DND-41 (cell line): ENCODE measurements at regions not wholly inside any gene's neighbourhood (a gene's known extent, or its start where the extent isn't known, plus 50 kb on each side); places are given as distances from the start of the nearest gene placed in this dataset.

Source experiments
- ATAC-seq: fragments of 200-7000 bp; cut with Tn5 transposase; 3 replicates; pipeline ENCODE4 v1.9.1; 2021; ENCODE audit warnings: low read depth; ENCODE audit not compliant: insufficient read depth
- DNase-seq: peaks from one replicate; pipeline ENCODE4 v3.0.0-alpha.2; 2020
- H2AFZ ChIP-seq: 2 replicates; pipeline ENCODE4 v1.6.0; 2012; ENCODE audit warnings: low read depth, low read length
- H3K27ac ChIP-seq: 2 replicates; pipeline ENCODE4 v1.5.1; 2012; ENCODE audit warnings: low read length, inconsistent platforms
- H3K27me3 ChIP-seq: fragments of 200-600 bp; sonication (generic); 2 replicates; pipeline ENCODE4 v1.6.0; 2012; ENCODE audit warnings: low read length, mild to moderate bottlenecking, inconsistent platforms; ENCODE audit not compliant: insufficient read depth, poor library complexity
- H3K36me3 ChIP-seq: 2 replicates; pipeline ENCODE4 v1.5.1; 2012; ENCODE audit warnings: low read length, inconsistent platforms; ENCODE audit not compliant: insufficient read depth
- H3K4me1 ChIP-seq: 2 replicates; pipeline ENCODE4 v1.5.1; 2012; ENCODE audit warnings: mild to moderate bottlenecking, low read length; ENCODE audit not compliant: insufficient read depth
- H3K4me2 ChIP-seq: 2 replicates; pipeline ENCODE4 v1.6.0; 2012; ENCODE audit warnings: mild to moderate bottlenecking, moderate library complexity, low read length, inconsistent platforms; ENCODE audit not compliant: insufficient read depth
- H3K4me3 ChIP-seq, 2 experiments: fragments of 200-600 bp in 1 of 2; shearing (Covaris generic) in 1 of 2; 2 replicates each; pipeline ENCODE4 v1.5.1; 2012 to 2016; ENCODE audit warnings: inconsistent platforms in 2 of 2, low read length in 2 of 2, mild to moderate bottlenecking in 2 of 2, low read depth in 1 of 2, moderate library complexity in 1 of 2
- H3K79me2 ChIP-seq: 2 replicates; pipeline ENCODE4 v1.6.0; 2012; ENCODE audit warnings: low read length, inconsistent platforms; ENCODE audit not compliant: insufficient read depth
- H3K9ac ChIP-seq: 2 replicates; pipeline ENCODE4 v1.6.0; 2012; ENCODE audit warnings: low read depth, mild to moderate bottlenecking, inconsistent platforms, low read length, moderate library complexity
- H3K9me3 ChIP-seq: 2 replicates; pipeline ENCODE4 v1.5.1; 2012; ENCODE audit warnings: low read length, moderate library complexity, mild to moderate bottlenecking, inconsistent platforms; ENCODE audit not compliant: insufficient read depth, severe bottlenecking
- H4K20me1 ChIP-seq: 2 replicates; pipeline ENCODE4 v1.6.0; 2012; ENCODE audit warnings: low read length; ENCODE audit not compliant: insufficient read depth
- CTCF ChIP-seq: IDR thresholded peaks from 2 replicates; pipeline ENCODE4 v1.5.1; 2012; ENCODE audit warnings: borderline replicate concordance, low read length, moderate library complexity, mild to moderate bottlenecking; ENCODE audit not compliant: poor library complexity, severe bottlenecking; ENCODE audit errors: extremely low read depth
- EZH2 ChIP-seq: IDR thresholded peaks from 3 replicates; pipeline ENCODE4 v1.6.1; 2012; ENCODE audit warnings: borderline replicate concordance, low read depth, mild to moderate bottlenecking, moderate library complexity, low read length, inconsistent platforms; ENCODE audit not compliant: severe bottlenecking

DNA sequence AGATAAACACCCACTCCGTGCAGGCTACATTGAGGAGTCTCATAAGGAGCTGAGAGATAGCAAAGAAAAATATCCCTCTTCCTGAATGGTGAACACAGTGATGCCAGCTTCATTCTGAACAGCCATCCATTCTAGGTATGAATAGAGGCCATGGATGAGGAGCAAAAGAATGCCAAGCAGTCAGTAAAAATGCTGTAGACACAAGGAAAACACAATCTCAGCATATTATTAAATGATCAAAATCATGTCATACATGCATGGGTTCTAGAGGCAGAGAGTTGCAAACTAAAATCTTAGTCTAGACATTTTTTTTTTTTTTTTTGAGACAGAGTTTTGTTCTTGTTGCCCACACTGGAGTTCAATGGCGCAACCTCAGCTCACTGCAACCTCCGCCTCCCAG, 313.0 kb downstream of the SOX9 start:
- TF ChIP-seq CTCF (no peak), EZH2 (no peak)
- H3K36me3 ChIP-seq, result no peaks in the 10 kb centered on the region
- no peak overlapping the region for H3K27ac ChIP-seq
- H2AFZ ChIP-seq, result no peak overlapping the region
- no peaks in the 10 kb centered on the region for H3K9me3 ChIP-seq
- no peaks in the 10 kb centered on the region for H4K20me1 ChIP-seq
- no peaks in the 10 kb centered on the region for H3K79me2 ChIP-seq
- no peaks in the 10 kb centered on the region for H3K4me1 ChIP-seq
- H3K4me3 ChIP-seq, result no peak overlapping the region
- ATAC-seq (no peak), DNase-seq (no peak)
- H3K27me3 ChIP-seq, result no peaks in the 10 kb centered on the region
- no peak overlapping the region for H3K9ac ChIP-seq
- H3K4me2 ChIP-seq, result no peak overlapping the region

- H3K36me3 ChIP-seq, result no peaks in the 10 kb centered on the region
- H3K4me2 ChIP-seq, result no peak overlapping the region
- H3K4me1 ChIP-seq, result no peaks in the 10 kb centered on the region
- ATAC-seq, result no peak
- no peak overlapping the region for H3K9ac ChIP-seq
- no peak overlapping the region for H2AFZ ChIP-seq
- no peaks in the 10 kb centered on the region for H3K9me3 ChIP-seq
- H4K20me1 ChIP-seq, result no peaks in the 10 kb centered on the region
- no peaks in the 10 kb centered on the region for H3K79me2 ChIP-seq
- no peak overlapping the region for H3K4me3 ChIP-seq
- H3K27ac ChIP-seq, result no peak overlapping the region
- no peak for TF ChIP-seq EZH2
- TF ChIP-seq CTCF, result no peak
- no peak for DNase-seq
- no peaks in the 10 kb centered on the region for H3K27me3 ChIP-seq
Observed at GRCh38 chr17:72434581-72434980, 313.8 kb downstream of the SOX9 start.

DNA sequence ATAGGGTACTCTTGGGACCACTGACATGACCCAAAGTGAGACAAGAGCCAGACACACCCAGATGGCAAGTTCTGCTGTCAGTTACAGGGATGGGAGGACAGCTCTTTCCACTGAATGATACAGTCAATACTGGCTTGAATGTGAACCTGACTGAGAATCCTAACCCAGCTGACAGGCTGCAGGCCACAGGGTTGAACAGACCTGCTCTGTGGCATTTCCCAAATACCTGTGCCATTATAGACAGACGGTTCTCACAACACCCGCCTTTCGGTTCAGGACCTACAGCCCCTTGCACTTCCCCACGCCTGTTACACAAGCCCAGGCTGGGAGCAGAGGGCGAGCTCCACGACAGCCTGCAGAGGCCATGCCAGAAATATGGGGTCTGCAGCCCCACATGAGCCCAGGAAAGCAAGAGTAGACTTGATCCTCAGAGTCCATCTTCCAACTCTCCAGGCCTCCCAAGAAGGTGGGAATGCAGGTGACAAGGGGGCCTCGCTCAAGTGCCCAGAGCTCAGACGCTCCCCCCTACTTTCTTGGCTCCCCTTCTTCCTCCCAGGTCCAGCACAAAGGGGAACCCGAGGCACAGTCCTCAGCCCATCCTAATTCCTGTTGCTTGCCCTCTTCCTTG, 314.3 kb downstream of the SOX9 start:
- no peak overlapping the region for H3K4me2 ChIP-seq

More for the DNA sequence above, 314.3 kb downstream of the SOX9 start:
- Histone ChIP-seq H3K79me2 (no peaks in the 10 kb centered on the region), H4K20me1 (no peaks in the 10 kb centered on the region), H3K4me1 (no peaks in the 10 kb centered on the region), H3K4me3 (no peak overlapping the region), H3K27me3 (no peaks in the 10 kb centered on the region), H2AFZ (no peak overlapping the region), H3K27ac (no peak overlapping the region), H3K9me3 (no peaks in the 10 kb centered on the region), H3K9ac (no peak overlapping the region), H3K36me3 (no peaks in the 10 kb centered on the region)
- ATAC-seq, result no peak
- no peak for TF ChIP-seq CTCF
- TF ChIP-seq EZH2, result no peak
- DNase-seq, result no peak
